ENCODE measurements at regions not wholly inside any gene's neighbourhood (a gene's known extent, or its start where the extent isn't known, plus 50 kb on each side); places are given as distances from the start of the nearest gene placed in this dataset.

GRCh38 chr7:16365952-16366351, 55.4 kb downstream of the CRPPA start:
- H4K20me1 ChIP-seq (ENCODE audit: control insufficient read depth, insufficient read depth, low read depth, low read length) = no peaks in the 10 kb centered on the region
- H3K27me3 ChIP-seq (ENCODE audit: control insufficient read depth, low read length) = no peaks in the 10 kb centered on the region
- H3K4me2 ChIP-seq (ENCODE audit: low read length) = no peak overlapping the region
- H3K9me2 ChIP-seq (replicated peaks; ENCODE audit: control insufficient read depth, low read length) = no peaks in the 10 kb centered on the region
- H3K36me3 ChIP-seq (ENCODE audit: control insufficient read depth, low read length) = no peaks in the 10 kb centered on the region
- TF ChIP-seq EZH2phosphoT487 (IDR thresholded peaks at IDR 0.05; ENCODE audit: borderline replicate concordance, low read length) (no peak), CTCF (IDR thresholded peaks at IDR 0.05; ENCODE audit: low read depth, low read length, poor library complexity, severe bottlenecking) (no peak)
- H3F3A ChIP-seq (ENCODE audit: control insufficient read depth, insufficient read depth) = no peaks in the 10 kb centered on the region
- H3K79me2 ChIP-seq (ENCODE audit: control insufficient read depth, low read length) = no peaks in the 10 kb centered on the region
- H3K27ac ChIP-seq (ENCODE audit: low read depth, low read length) = no peak overlapping the region
- H3K4me3 ChIP-seq (ENCODE audit: low read length) = no peak overlapping the region
- H3K4me1 ChIP-seq (ENCODE audit: control insufficient read depth, low read length) = no peaks in the 10 kb centered on the region
- no peaks in the 10 kb centered on the region for H3K9me3 ChIP-seq (ENCODE audit: control insufficient read depth, insufficient read depth, low read length)

- H3K27ac ChIP-seq (ENCODE audit: low read depth, low read length) = no peak overlapping the region
- H4K20me1 ChIP-seq (ENCODE audit: control insufficient read depth, insufficient read depth, low read depth, low read length) = no peaks in the 10 kb centered on the region
- no peaks in the 10 kb centered on the region for H3K27me3 ChIP-seq (ENCODE audit: control insufficient read depth, low read length)
- no peak for TF ChIP-seq EZH2phosphoT487 (IDR thresholded peaks at IDR 0.05; ENCODE audit: borderline replicate concordance, low read length)
- no peak for TF ChIP-seq CTCF (IDR thresholded peaks at IDR 0.05; ENCODE audit: low read depth, low read length, poor library complexity, severe bottlenecking)
- H3K36me3 ChIP-seq (ENCODE audit: control insufficient read depth, low read length) = no peaks in the 10 kb centered on the region
- no peaks in the 10 kb centered on the region for H3F3A ChIP-seq (ENCODE audit: control insufficient read depth, insufficient read depth)
- H3K4me2 ChIP-seq (ENCODE audit: low read length) = no peak overlapping the region
- no peaks in the 10 kb centered on the region for H3K9me2 ChIP-seq (replicated peaks; ENCODE audit: control insufficient read depth, low read length)
- H3K4me3 ChIP-seq (ENCODE audit: low read length) = no peak overlapping the region
- no peaks in the 10 kb centered on the region for H3K4me1 ChIP-seq (ENCODE audit: control insufficient read depth, low read length)
- H3K79me2 ChIP-seq (ENCODE audit: control insufficient read depth, low read length) = no peaks in the 10 kb centered on the region
- no peaks in the 10 kb centered on the region for H3K9me3 ChIP-seq (ENCODE audit: control insufficient read depth, insufficient read depth, low read length)
These were observed 56.2 kb downstream of the CRPPA start for GRCh38 chr7:16365177-16365576.

- H4K20me1 ChIP-seq (ENCODE audit: control insufficient read depth, insufficient read depth, low read depth, low read length) = no peaks in the 10 kb centered on the region
- H3F3A ChIP-seq (ENCODE audit: control insufficient read depth, insufficient read depth) = no peaks in the 10 kb centered on the region
- H3K36me3 ChIP-seq (ENCODE audit: control insufficient read depth, low read length) = no peaks in the 10 kb centered on the region
- no peaks in the 10 kb centered on the region for H3K9me2 ChIP-seq (replicated peaks; ENCODE audit: control insufficient read depth, low read length)
- H3K4me3 ChIP-seq (ENCODE audit: low read length) = no peak overlapping the region
- H3K9me3 ChIP-seq (ENCODE audit: control insufficient read depth, insufficient read depth, low read length) = no peaks in the 10 kb centered on the region
- H3K4me1 ChIP-seq (ENCODE audit: control insufficient read depth, low read length) = no peaks in the 10 kb centered on the region
- TF ChIP-seq CTCF (IDR thresholded peaks at IDR 0.05; ENCODE audit: low read depth, low read length, poor library complexity, severe bottlenecking) (no peak), EZH2phosphoT487 (IDR thresholded peaks at IDR 0.05; ENCODE audit: borderline replicate concordance, low read length) (no peak)
- no peak overlapping the region for H3K4me2 ChIP-seq (ENCODE audit: low read length)
- H3K27ac ChIP-seq (ENCODE audit: low read depth, low read length) = no peak overlapping the region
- H3K27me3 ChIP-seq (ENCODE audit: control insufficient read depth, low read length) = no peaks in the 10 kb centered on the region
- no peaks in the 10 kb centered on the region for H3K79me2 ChIP-seq (ENCODE audit: control insufficient read depth, low read length)
These were observed 62.1 kb downstream of the CRPPA start for GRCh38 chr7:16359216-16359615.

GRCh38 chr7:16357921-16358320, 63.4 kb downstream of the CRPPA start:
- no peaks in the 10 kb centered on the region for H3K36me3 ChIP-seq (ENCODE audit: control insufficient read depth, low read length)
- H3K4me1 ChIP-seq (ENCODE audit: control insufficient read depth, low read length) = no peaks in the 10 kb centered on the region
- no peaks in the 10 kb centered on the region for H3F3A ChIP-seq (ENCODE audit: control insufficient read depth, insufficient read depth)
- H3K9me2 ChIP-seq (replicated peaks; ENCODE audit: control insufficient read depth, low read length) = no peaks in the 10 kb centered on the region
- H3K4me3 ChIP-seq (ENCODE audit: low read length) = no peak overlapping the region
- no peak for TF ChIP-seq CTCF (IDR thresholded peaks at IDR 0.05; ENCODE audit: low read depth, low read length, poor library complexity, severe bottlenecking)
- TF ChIP-seq EZH2phosphoT487 (IDR thresholded peaks at IDR 0.05; ENCODE audit: borderline replicate concordance, low read length) = no peak
- no peaks in the 10 kb centered on the region for H4K20me1 ChIP-seq (ENCODE audit: control insufficient read depth, insufficient read depth, low read depth, low read length)
- H3K27me3 ChIP-seq (ENCODE audit: control insufficient read depth, low read length) = no peaks in the 10 kb centered on the region
- H3K27ac ChIP-seq (ENCODE audit: low read depth, low read length) = no peak overlapping the region
- no peaks in the 10 kb centered on the region for H3K79me2 ChIP-seq (ENCODE audit: control insufficient read depth, low read length)
- H3K4me2 ChIP-seq (ENCODE audit: low read length) = no peak overlapping the region
- no peaks in the 10 kb centered on the region for H3K9me3 ChIP-seq (ENCODE audit: control insufficient read depth, insufficient read depth, low read length)

Data from DOHH2 (cell line).